ENCODE measurements at regions not wholly inside any gene's neighbourhood (a gene's known extent, or its start where the extent isn't known, plus 50 kb on each side); places are given as distances from the start of the nearest gene placed in this dataset.
"Not testable (repeated sequence)": the region's sequence is repeated elsewhere in the genome, so short reads cannot be mapped to it uniquely, and the experiment has no call there.

- no peaks in the 10 kb centered on the region for H3K79me2 ChIP-seq (ENCODE audit: low read length)
- H3K9me3 ChIP-seq (ENCODE audit: insufficient read depth, low read length): no peaks in the 10 kb centered on the region
- H3K9ac ChIP-seq (ENCODE audit: low read length): no peak overlapping the region
- TF ChIP-seq EZH2phosphoT487 (IDR thresholded peaks at IDR 0.05; ENCODE audit: low read depth) (no peak), CTCF (IDR thresholded peaks at IDR 0.05; ENCODE audit: low read depth, low read length) (no peak)
- no peaks in the 10 kb centered on the region for H4K20me1 ChIP-seq (ENCODE audit: insufficient read depth, low read length)
- H3K4me2 ChIP-seq (ENCODE audit: low read length): no peak overlapping the region
- no peaks in the 10 kb centered on the region for H3K4me1 ChIP-seq (ENCODE audit: low read length)
- no peak overlapping the region for H3K4me3 ChIP-seq (ENCODE audit: low read length)
- H2AFZ ChIP-seq (ENCODE audit: low read depth, low read length): no peak overlapping the region
- no peaks in the 10 kb centered on the region for H3K36me3 ChIP-seq (replicated peaks; ENCODE audit: low read depth, low read length)
- no peaks in the 10 kb centered on the region for H3K27me3 ChIP-seq (ENCODE audit: low read depth, low read length)
- H3K27ac ChIP-seq (ENCODE audit: low read length): no peak overlapping the region
These were observed 281.1 kb upstream of the KLF4 start for GRCh38 chr9:107770716-107771115.

GRCh38 chr9:107768224-107768623, 278.7 kb upstream of the KLF4 start:
- Histone ChIP-seq H3K27ac (ENCODE audit: low read length) (no peak overlapping the region), H3K79me2 (ENCODE audit: low read length) (no peaks in the 10 kb centered on the region), H3K9ac (ENCODE audit: low read length) (no peak overlapping the region), H3K4me1 (ENCODE audit: low read length) (no peaks in the 10 kb centered on the region), H3K36me3 (replicated peaks; ENCODE audit: low read depth, low read length) (no peaks in the 10 kb centered on the region), H2AFZ (ENCODE audit: low read depth, low read length) (no peak overlapping the region), H4K20me1 (ENCODE audit: insufficient read depth, low read length) (no peaks in the 10 kb centered on the region), H3K4me2 (ENCODE audit: low read length) (no peak overlapping the region), H3K9me3 (ENCODE audit: insufficient read depth, low read length) (no peaks in the 10 kb centered on the region), H3K4me3 (ENCODE audit: low read length) (no peak overlapping the region), H3K27me3 (ENCODE audit: low read depth, low read length) (no peaks in the 10 kb centered on the region)
- no peak for TF ChIP-seq EZH2phosphoT487 (IDR thresholded peaks at IDR 0.05; ENCODE audit: low read depth)
- TF ChIP-seq CTCF (IDR thresholded peaks at IDR 0.05; ENCODE audit: low read depth, low read length): no peak

GRCh38 chr9:107767711-107768110, 278.1 kb upstream of the KLF4 start:
- Histone ChIP-seq H3K4me3 (ENCODE audit: low read length) (no peak overlapping the region), H3K4me2 (ENCODE audit: low read length) (no peak overlapping the region), H3K27ac (ENCODE audit: low read length) (no peak overlapping the region), H4K20me1 (ENCODE audit: insufficient read depth, low read length) (no peaks in the 10 kb centered on the region), H3K9ac (ENCODE audit: low read length) (no peak overlapping the region), H3K79me2 (ENCODE audit: low read length) (no peaks in the 10 kb centered on the region), H3K9me3 (ENCODE audit: insufficient read depth, low read length) (no peaks in the 10 kb centered on the region), H2AFZ (ENCODE audit: low read depth, low read length) (no peak overlapping the region), H3K4me1 (ENCODE audit: low read length) (no peaks in the 10 kb centered on the region), H3K36me3 (replicated peaks; ENCODE audit: low read depth, low read length) (no peaks in the 10 kb centered on the region), H3K27me3 (ENCODE audit: low read depth, low read length) (no peaks in the 10 kb centered on the region)
- no peak for TF ChIP-seq CTCF (IDR thresholded peaks at IDR 0.05; ENCODE audit: low read depth, low read length)
- TF ChIP-seq EZH2phosphoT487 (IDR thresholded peaks at IDR 0.05; ENCODE audit: low read depth): no peak

- not testable (repeated sequence) for H4K20me1 ChIP-seq (ENCODE audit: insufficient read depth, low read length); H3K9ac ChIP-seq (ENCODE audit: low read length); H3K36me3 ChIP-seq (replicated peaks; ENCODE audit: low read depth, low read length); H3K79me2 ChIP-seq (ENCODE audit: low read length); H3K4me1 ChIP-seq (ENCODE audit: low read length); H3K27me3 ChIP-seq (ENCODE audit: low read depth, low read length); H3K4me2 ChIP-seq (ENCODE audit: low read length); H3K9me3 ChIP-seq (ENCODE audit: insufficient read depth, low read length); H3K27ac ChIP-seq (ENCODE audit: low read length); H2AFZ ChIP-seq (ENCODE audit: low read depth, low read length); H3K4me3 ChIP-seq (ENCODE audit: low read length)
These were observed 273.9 kb upstream of the KLF4 start for GRCh38 chr9:107763469-107763868.

- Histone ChIP-seq H3K36me3 (replicated peaks; ENCODE audit: low read depth, low read length) (no peaks in the 10 kb centered on the region), H3K4me3 (ENCODE audit: low read length) (no peak overlapping the region), H3K27me3 (ENCODE audit: low read depth, low read length) (no peaks in the 10 kb centered on the region), H3K79me2 (ENCODE audit: low read length) (no peaks in the 10 kb centered on the region), H3K9me3 (ENCODE audit: insufficient read depth, low read length) (no peaks in the 10 kb centered on the region), H4K20me1 (ENCODE audit: insufficient read depth, low read length) (no peaks in the 10 kb centered on the region), H3K4me1 (ENCODE audit: low read length) (no peaks in the 10 kb centered on the region), H2AFZ (ENCODE audit: low read depth, low read length) (no peak overlapping the region), H3K27ac (ENCODE audit: low read length) (no peak overlapping the region), H3K9ac (ENCODE audit: low read length) (no peak overlapping the region), H3K4me2 (ENCODE audit: low read length) (no peak overlapping the region)
- no peak for TF ChIP-seq EZH2phosphoT487 (IDR thresholded peaks at IDR 0.05; ENCODE audit: low read depth)
- no peak for TF ChIP-seq CTCF (IDR thresholded peaks at IDR 0.05; ENCODE audit: low read depth, low read length)
These were observed 271.7 kb upstream of the KLF4 start for GRCh38 chr9:107761307-107761706.
